ENCODE measurements at regions not wholly inside any gene's neighbourhood (a gene's known extent, or its start where the extent isn't known, plus 50 kb on each side); places are given as distances from the start of the nearest gene placed in this dataset.

DNA sequence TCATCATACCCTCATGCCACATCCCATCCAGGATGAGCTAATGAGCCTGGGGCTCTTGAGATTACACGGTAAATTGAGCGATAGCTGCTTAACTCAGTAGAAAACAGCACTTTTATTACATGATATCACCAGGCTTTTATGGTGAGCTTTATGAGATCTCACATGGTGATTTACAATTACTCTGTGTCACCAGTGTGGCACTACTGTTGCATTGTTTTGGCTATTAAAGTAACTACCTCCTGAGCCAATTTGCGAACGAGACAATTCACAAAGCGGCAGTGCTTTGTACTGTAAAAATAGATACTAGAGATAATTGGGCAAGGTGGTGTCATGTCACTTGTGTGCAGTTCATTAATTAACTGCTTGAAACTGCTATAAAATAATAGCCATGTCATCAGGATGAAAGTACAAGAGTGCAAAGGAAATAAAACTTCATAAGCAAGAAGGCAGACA is 767.7 kb upstream of the ADGRL2 start:
- Histone ChIP-seq H3K4me1 (no peaks in the 10 kb centered on the region), H3K27ac (replicated peaks) (no peak overlapping the region), H3K9me3 (replicated peaks) (no peaks in the 10 kb centered on the region), H3K36me3 (no peaks in the 10 kb centered on the region), H3K27me3 (ENCODE audit: low read depth) (no peaks in the 10 kb centered on the region), H3K4me3 (no peak overlapping the region)
- DNase-seq = no peak
- intact Hi-C loops (cut with micrococcal nuclease) = no loop called here
- TF ChIP-seq, protein P1, sequence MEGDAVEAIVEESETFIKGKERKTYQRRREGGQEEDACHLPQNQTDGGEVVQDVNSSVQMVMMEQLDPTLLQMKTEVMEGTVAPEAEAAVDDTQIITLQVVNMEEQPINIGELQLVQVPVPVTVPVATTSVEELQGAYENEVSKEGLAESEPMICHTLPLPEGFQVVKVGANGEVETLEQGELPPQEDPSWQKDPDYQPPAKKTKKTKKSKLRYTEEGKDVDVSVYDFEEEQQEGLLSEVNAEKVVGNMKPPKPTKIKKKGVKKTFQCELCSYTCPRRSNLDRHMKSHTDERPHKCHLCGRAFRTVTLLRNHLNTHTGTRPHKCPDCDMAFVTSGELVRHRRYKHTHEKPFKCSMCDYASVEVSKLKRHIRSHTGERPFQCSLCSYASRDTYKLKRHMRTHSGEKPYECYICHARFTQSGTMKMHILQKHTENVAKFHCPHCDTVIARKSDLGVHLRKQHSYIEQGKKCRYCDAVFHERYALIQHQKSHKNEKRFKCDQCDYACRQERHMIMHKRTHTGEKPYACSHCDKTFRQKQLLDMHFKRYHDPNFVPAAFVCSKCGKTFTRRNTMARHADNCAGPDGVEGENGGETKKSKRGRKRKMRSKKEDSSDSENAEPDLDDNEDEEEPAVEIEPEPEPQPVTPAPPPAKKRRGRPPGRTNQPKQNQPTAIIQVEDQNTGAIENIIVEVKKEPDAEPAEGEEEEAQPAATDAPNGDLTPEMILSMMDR (IDR thresholded peaks at IDR 0.05; ENCODE audit: borderline replicate concordance) = no peak

- TF ChIP-seq, protein P1 (IDR thresholded peaks at IDR 0.05; ENCODE audit: borderline replicate concordance) = no peak
- Histone ChIP-seq H3K27me3 (ENCODE audit: low read depth) (no peaks in the 10 kb centered on the region), H3K36me3 (no peaks in the 10 kb centered on the region), H3K27ac (replicated peaks) (no peak overlapping the region), H3K4me1 (no peaks in the 10 kb centered on the region), H3K9me3 (replicated peaks) (no peaks in the 10 kb centered on the region), H3K4me3 (no peak overlapping the region)
- no peak for DNase-seq
- intact Hi-C loops (cut with micrococcal nuclease) = no loop called here
Observed at GRCh38 chr1:81032374-81032773, 768.4 kb upstream of the ADGRL2 start.

GRCh38 chr1:81030441-81030840 is 770.3 kb upstream of the ADGRL2 start:
- TF ChIP-seq, protein P1 (IDR thresholded peaks at IDR 0.05; ENCODE audit: borderline replicate concordance) = no peak
- no peaks in the 10 kb centered on the region for H3K4me1 ChIP-seq
- no peak overlapping the region for H3K4me3 ChIP-seq
- no peaks in the 10 kb centered on the region for H3K36me3 ChIP-seq
- no peak for DNase-seq
- no peak overlapping the region for H3K27ac ChIP-seq (replicated peaks)
- intact Hi-C loops (cut with micrococcal nuclease) = no loop called here
- no peaks in the 10 kb centered on the region for H3K9me3 ChIP-seq (replicated peaks)
- no peaks in the 10 kb centered on the region for H3K27me3 ChIP-seq (ENCODE audit: low read depth)

GRCh38 chr1:81029266-81029665 is 771.5 kb upstream of the ADGRL2 start:
- Histone ChIP-seq H3K9me3 (replicated peaks) (no peaks in the 10 kb centered on the region), H3K27me3 (ENCODE audit: low read depth) (no peaks in the 10 kb centered on the region), H3K36me3 (no peaks in the 10 kb centered on the region), H3K4me3 (no peak overlapping the region), H3K4me1 (no peaks in the 10 kb centered on the region), H3K27ac (replicated peaks) (no peak overlapping the region)
- intact Hi-C loops (cut with micrococcal nuclease) = no loop called here
- no peak for DNase-seq
- TF ChIP-seq, protein P1 (IDR thresholded peaks at IDR 0.05; ENCODE audit: borderline replicate concordance) = no peak

DNA sequence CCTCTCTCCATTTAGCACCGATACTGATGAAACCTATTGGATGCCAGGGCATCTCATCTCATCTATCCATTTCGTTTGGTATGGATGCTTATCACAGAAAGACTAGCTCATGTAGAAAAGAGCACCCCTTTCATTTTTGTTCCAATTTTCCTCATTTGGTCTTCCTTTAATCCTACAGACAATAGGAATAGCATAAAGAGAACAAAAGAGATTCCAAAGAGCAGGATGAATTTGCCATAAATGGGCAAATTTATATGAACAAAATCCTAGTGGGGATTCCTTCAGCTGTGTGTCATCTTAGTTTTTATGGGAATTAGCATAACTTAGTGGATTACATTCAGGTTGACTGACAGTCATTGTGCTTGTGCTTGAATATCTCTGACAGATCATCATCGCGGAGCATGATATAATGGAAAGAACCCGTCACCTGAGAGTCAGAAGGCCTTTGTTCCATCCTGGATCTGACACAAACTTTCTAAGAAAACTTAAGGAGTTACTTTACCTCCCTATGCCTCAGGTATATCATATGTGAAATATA is 777.5 kb upstream of the ADGRL2 start:
- DNase-seq = no peak
- Histone ChIP-seq H3K9me3 (replicated peaks) (no peaks in the 10 kb centered on the region), H3K36me3 (no peaks in the 10 kb centered on the region), H3K27me3 (ENCODE audit: low read depth) (no peaks in the 10 kb centered on the region), H3K4me1 (no peaks in the 10 kb centered on the region), H3K27ac (replicated peaks) (no peak overlapping the region), H3K4me3 (no peak overlapping the region)
- TF ChIP-seq, protein P1 (IDR thresholded peaks at IDR 0.05; ENCODE audit: borderline replicate concordance) = no peak
- intact Hi-C loops (cut with micrococcal nuclease) = no loop called here
